A549 (cell line): ENCODE measurements at regions not wholly inside any gene's neighbourhood (a gene's known extent, or its start where the extent isn't known, plus 50 kb on each side); places are given as distances from the start of the nearest gene placed in this dataset.

Source experiments
- ATAC-seq, 2 experiments: fragments of 200-7000 bp in 1 of 2; fragments of >200 bp in 1 of 2; cut with Nextera tagmentation in 1 of 2; cut with Tn5 transposase in 1 of 2; 3 replicates each; pipeline versions ENCODE4 v1.8.0 to v1.9.1; 2018 to 2020; ENCODE audit warnings: mild to moderate bottlenecking in 1 of 2, moderate library complexity in 1 of 2
- CTCF ChIA-PET: fragments of 300-600 bp; sonication (Branson Sonifier 250); formaldehyde crosslinking; extraction: SDS; loops from one replicate; lab custom pipeline; 2021; ENCODE audit warnings: antibody characterized with exemption, inconsistent platforms; lab: Yijun Ruan, JAX
- POLR2A ChIA-PET: fragments of 350-600 bp; formaldehyde crosslinking; extraction: SDS; loops from one replicate; lab custom pipeline; 2021; ENCODE audit warnings: antibody characterized with exemption, inconsistent platforms; lab: Yijun Ruan, JAX
- DNase-seq, 2 experiments: peaks; one replicate each; pipeline versions ENCODE4 v3.0.0 to v3.0.0-alpha.2; 2011 to 2016; ENCODE audit warnings: low read depth in 1 of 2, low spot score in 1 of 2
- FAIRE-seq: peaks from 2 replicates; lab custom pipeline; 2011; peaks lifted over from hg19 to GRCh38; lab: Jason Lieb, UNC
- H3K27ac ChIP-seq, 2 experiments: fragments of >200 bp; sonication (Bioruptor Twin); formaldehyde crosslinking; 3 replicates each; pipeline ENCODE4 v1.5.1; 2016 to 2017
- H3K4me1 ChIP-seq: fragments of >200 bp; sonication (Bioruptor Twin); formaldehyde crosslinking; 3 replicates; pipeline ENCODE4 v1.6.1; 2016
- H3K4me2 ChIP-seq: fragments of >200 bp; sonication (Bioruptor Twin); formaldehyde crosslinking; 3 replicates; pipeline ENCODE4 v1.6.1; 2016
- H3K4me3 ChIP-seq: fragments of >200 bp; sonication (Bioruptor Twin); formaldehyde crosslinking; 3 replicates; pipeline ENCODE4 v1.5.1; 2016
- H3K9me3 ChIP-seq: fragments of >200 bp; sonication (Bioruptor Twin); formaldehyde crosslinking; 3 replicates; pipeline ENCODE4 v1.6.1; 2016
- BHLHE40 ChIP-seq: IDR thresholded peaks from 2 replicates; pipeline ENCODE4 v1.6.1; 2012; ENCODE audit warnings: low read depth, low read length, inconsistent platforms
- CHD2 ChIP-seq: fragments of 150-350 bp; IDR thresholded peaks from 2 replicates; pipeline ENCODE4 v1.6.1; 2014; ENCODE audit warnings: low read length; ENCODE audit not compliant: partially characterized antibody
- EHMT2 ChIP-seq: fragments of 200-600 bp; sonication (generic); IDR thresholded peaks from 2 replicates; pipeline ENCODE4 v1.6.1; 2016; ENCODE audit warnings: antibody characterized with exemption, low read depth, mild to moderate bottlenecking, moderate library complexity
- EP300 ChIP-seq, 2 experiments: fragments of >200 bp; sonication (Bioruptor Twin); formaldehyde crosslinking; IDR thresholded peaks; 2 replicates in 1 of 2; 3 replicates in 1 of 2; pipeline ENCODE4 v1.6.1; 2016 to 2017
- ESRRA ChIP-seq: fragments of 150-350 bp; IDR thresholded peaks from 2 replicates; pipeline ENCODE4 v1.6.1; 2014; ENCODE audit warnings: mild to moderate bottlenecking, low read length, borderline replicate concordance
- FOSB ChIP-seq: fragments of 250-450 bp; sonication (Bioruptor Pico); IDR thresholded peaks from 2 replicates; pipeline ENCODE4 v1.5.0; 2020; ENCODE audit warnings: mild to moderate bottlenecking, moderate library complexity
- GATA3 ChIP-seq: IDR thresholded peaks from 2 replicates; pipeline ENCODE4 v1.6.1; 2012; ENCODE audit warnings: borderline replicate concordance
- HDAC2 ChIP-seq: fragments of 200-600 bp; sonication (generic); IDR thresholded peaks from 2 replicates; pipeline ENCODE4 v1.6.1; 2016
- HEYL ChIP-seq: fragments of 250-450 bp; sonication (Bioruptor Pico); IDR thresholded peaks from 2 replicates; pipeline ENCODE4 v1.8.0; 2021; ENCODE audit warnings: mild to moderate bottlenecking, moderate library complexity
- HOXB13 ChIP-seq: fragments of 250-450 bp; sonication (Bioruptor Pico); IDR thresholded peaks from 2 replicates; pipeline ENCODE4 v1.5.0; 2020; ENCODE audit warnings: low read depth, mild to moderate bottlenecking, moderate library complexity
- JUNB ChIP-seq: fragments of >200 bp; sonication (Bioruptor Twin); formaldehyde crosslinking; IDR thresholded peaks from 2 replicates; pipeline ENCODE4 v1.6.1; 2016
- KDM1A ChIP-seq: fragments of 200-600 bp; sonication (generic); IDR thresholded peaks from 2 replicates; pipeline ENCODE4 v1.6.1; 2016; ENCODE audit warnings: low read depth, mild to moderate bottlenecking
- KDM5A ChIP-seq: fragments of 200-600 bp; sonication (generic); IDR thresholded peaks from 2 replicates; pipeline ENCODE4 v1.6.1; 2016; ENCODE audit warnings: antibody characterized with exemption, mild to moderate bottlenecking
- MAFK ChIP-seq: fragments of 450-650 bp; IDR thresholded peaks from 2 replicates; pipeline ENCODE4 v1.6.1; 2014; ENCODE audit not compliant: partially characterized antibody
- NPAS2 ChIP-seq: fragments of 250-450 bp; sonication (Bioruptor Pico); IDR thresholded peaks from 2 replicates; pipeline ENCODE4 v1.8.0; 2022; ENCODE audit warnings: mild to moderate bottlenecking, moderate library complexity, borderline replicate concordance
- RARB ChIP-seq: fragments of 250-450 bp; sonication (Bioruptor Pico); IDR thresholded peaks from 2 replicates; pipeline ENCODE4 v1.8.0; 2021; ENCODE audit warnings: mild to moderate bottlenecking, moderate library complexity
- TP53 ChIP-seq: fragments of 250-450 bp; sonication (Bioruptor Pico); IDR thresholded peaks from 2 replicates; pipeline ENCODE4 v1.5.0; 2021; ENCODE audit warnings: mild to moderate bottlenecking, moderate library complexity
- ZC3H11A ChIP-seq: fragments of 450-650 bp; IDR thresholded peaks from 2 replicates; pipeline ENCODE4 v1.6.1; 2014; ENCODE audit warnings: antibody characterized with exemption, mild to moderate bottlenecking
- ZNF302 ChIP-seq: fragments of 250-450 bp; sonication (Bioruptor Pico); IDR thresholded peaks from 2 replicates; pipeline ENCODE4 v1.9.0; 2021; ENCODE audit warnings: inconsistent platforms, mild to moderate bottlenecking, moderate library complexity
- WGBS: methylation state at CpG from one replicate; pipeline ENCODE4 v1.1.6; 2017; ENCODE audit errors: missing lambda C conversion rate; 5-methylcytosine and 5-hydroxymethylcytosine counted together
- TF ChIP-seq, protein P1 (sequence below): IDR thresholded peaks from 2 replicates; pipeline ENCODE4 v1.6.1; 2012
- TF ChIP-seq, protein P2 (sequence below): fragments of >200 bp; sonication (Bioruptor Twin); formaldehyde crosslinking; IDR thresholded peaks from 3 replicates; pipeline ENCODE4 v1.5.1; 2016
- TF ChIP-seq, protein P3 (sequence below): fragments of 450-650 bp; IDR thresholded peaks from 2 replicates; pipeline ENCODE4 v1.6.1; 2014; ENCODE audit warnings: antibody characterized with exemption
- TF ChIP-seq, protein P4 (sequence below): IDR thresholded peaks from 2 replicates; pipeline ENCODE4 v1.6.1; 2012; ENCODE audit warnings: low read depth, borderline replicate concordance
- TF ChIP-seq, protein P5 (sequence below): fragments of >200 bp; sonication (Bioruptor Twin); formaldehyde crosslinking; IDR thresholded peaks from 3 replicates; pipeline ENCODE4 v1.6.1; 2016

DNA sequence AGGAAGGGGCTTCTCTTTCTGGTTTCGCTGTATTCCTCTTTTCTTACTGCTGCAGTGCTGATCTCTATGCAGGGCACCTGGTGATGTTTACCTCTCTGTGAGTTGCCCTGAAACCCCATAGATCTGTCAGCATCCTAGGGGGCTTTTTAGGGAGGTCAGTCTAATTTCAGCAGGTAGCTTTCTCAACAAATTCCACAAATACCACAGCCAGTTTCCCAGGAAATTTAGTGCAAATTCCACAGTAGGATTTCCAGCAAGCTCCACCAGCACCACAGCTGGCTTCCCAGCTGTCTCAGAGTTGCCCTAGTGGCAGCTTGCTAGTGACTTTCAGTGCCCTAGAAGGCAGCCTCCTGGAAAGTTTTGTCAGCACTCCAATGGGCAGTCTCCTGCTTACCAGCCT is 379.1 kb upstream of the SMC2 start (continued):
- TF ChIP-seq, protein P1, sequence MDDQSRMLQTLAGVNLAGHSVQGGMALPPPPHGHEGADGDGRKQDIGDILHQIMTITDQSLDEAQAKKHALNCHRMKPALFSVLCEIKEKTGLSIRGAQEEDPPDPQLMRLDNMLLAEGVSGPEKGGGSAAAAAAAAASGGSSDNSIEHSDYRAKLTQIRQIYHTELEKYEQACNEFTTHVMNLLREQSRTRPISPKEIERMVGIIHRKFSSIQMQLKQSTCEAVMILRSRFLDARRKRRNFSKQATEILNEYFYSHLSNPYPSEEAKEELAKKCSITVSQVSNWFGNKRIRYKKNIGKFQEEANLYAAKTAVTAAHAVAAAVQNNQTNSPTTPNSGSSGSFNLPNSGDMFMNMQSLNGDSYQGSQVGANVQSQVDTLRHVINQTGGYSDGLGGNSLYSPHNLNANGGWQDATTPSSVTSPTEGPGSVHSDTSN: no peak
- TF ChIP-seq GATA3: no peak
- TF ChIP-seq, protein P2, sequence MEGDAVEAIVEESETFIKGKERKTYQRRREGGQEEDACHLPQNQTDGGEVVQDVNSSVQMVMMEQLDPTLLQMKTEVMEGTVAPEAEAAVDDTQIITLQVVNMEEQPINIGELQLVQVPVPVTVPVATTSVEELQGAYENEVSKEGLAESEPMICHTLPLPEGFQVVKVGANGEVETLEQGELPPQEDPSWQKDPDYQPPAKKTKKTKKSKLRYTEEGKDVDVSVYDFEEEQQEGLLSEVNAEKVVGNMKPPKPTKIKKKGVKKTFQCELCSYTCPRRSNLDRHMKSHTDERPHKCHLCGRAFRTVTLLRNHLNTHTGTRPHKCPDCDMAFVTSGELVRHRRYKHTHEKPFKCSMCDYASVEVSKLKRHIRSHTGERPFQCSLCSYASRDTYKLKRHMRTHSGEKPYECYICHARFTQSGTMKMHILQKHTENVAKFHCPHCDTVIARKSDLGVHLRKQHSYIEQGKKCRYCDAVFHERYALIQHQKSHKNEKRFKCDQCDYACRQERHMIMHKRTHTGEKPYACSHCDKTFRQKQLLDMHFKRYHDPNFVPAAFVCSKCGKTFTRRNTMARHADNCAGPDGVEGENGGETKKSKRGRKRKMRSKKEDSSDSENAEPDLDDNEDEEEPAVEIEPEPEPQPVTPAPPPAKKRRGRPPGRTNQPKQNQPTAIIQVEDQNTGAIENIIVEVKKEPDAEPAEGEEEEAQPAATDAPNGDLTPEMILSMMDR: no peak
- TF ChIP-seq, protein P3, sequence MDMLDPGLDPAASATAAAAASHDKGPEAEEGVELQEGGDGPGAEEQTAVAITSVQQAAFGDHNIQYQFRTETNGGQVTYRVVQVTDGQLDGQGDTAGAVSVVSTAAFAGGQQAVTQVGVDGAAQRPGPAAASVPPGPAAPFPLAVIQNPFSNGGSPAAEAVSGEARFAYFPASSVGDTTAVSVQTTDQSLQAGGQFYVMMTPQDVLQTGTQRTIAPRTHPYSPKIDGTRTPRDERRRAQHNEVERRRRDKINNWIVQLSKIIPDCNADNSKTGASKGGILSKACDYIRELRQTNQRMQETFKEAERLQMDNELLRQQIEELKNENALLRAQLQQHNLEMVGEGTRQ: no peak
- TF ChIP-seq CHD2: no peak
- TF ChIP-seq, all 56 proteins: peak for 0

DNA sequence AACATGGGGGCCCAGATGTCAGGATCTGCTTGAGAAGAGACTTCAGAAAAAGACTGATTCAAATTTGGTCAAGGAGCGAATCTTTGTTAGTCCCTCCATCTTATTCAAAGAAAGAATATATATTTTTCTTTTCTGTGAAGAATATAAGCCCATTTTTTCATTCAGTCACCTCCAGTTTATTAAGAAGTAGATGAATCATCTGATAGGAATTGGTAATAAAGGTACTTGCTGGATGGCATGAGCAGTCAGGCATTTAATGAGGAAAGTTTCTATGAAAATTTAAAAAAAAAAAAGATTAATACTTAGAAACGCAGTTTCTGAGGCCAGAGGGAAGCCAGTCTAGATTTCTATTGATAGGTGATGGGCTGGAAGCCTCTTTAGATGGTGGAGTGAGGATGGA is 373.1 kb upstream of the SMC2 start:
- Histone ChIP-seq H3K4me1 (no peaks in the 10 kb centered on the region), H3K9me3 (no peaks in the 10 kb centered on the region), H3K4me2 (no peak overlapping the region), H3K27ac (no peak overlapping the region), H3K4me3 (no peak overlapping the region)
- no peak for FAIRE-seq
- 26% methylated on average over 2 of the region's 2 CpGs for WGBS
- no peak for TF ChIP-seq HDAC2
- no peak for TF ChIP-seq ZNF302 (CRISPR knock-in tag)
- no peak for TF ChIP-seq MAFK
- TF ChIP-seq RARB (CRISPR knock-in tag): no peak
- no peak for TF ChIP-seq JUNB
- ATAC-seq: no peak
- ChIA-PET CTCF (no interaction called here), POLR2A (no interaction called here)
- DNase-seq: no peak

DNA sequence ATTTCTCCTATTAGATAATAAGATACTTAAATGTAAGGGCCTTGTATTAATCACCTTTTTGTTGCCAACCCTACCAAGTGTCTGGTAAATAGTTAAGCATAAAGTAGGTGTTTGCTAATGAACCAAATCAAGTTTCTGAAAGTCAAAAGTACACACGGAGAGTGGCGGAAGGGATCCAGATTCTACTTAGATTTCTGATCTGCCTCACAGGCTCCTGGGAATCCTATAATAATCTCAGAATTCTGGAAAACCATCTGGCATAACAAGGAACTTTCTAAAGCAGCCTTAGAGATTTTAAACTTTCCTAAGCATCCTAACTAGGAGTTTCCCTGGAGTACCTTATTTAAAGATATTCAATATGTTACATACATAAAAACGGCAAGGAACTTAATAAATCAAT is 363.2 kb upstream of the SMC2 start:
- POLR2A ChIA-PET: no interaction called here
- Histone ChIP-seq H3K4me1 (0 out of 3 replicates have a peak, but pooled peaks cover 6% of the 10 kb centered on the region), H3K27ac (no peak overlapping the region), H3K4me2 (peak overlapping the region; percentile 61), H3K4me3 (no peak overlapping the region), H3K9me3 (no peaks in the 10 kb centered on the region)
- CTCF ChIA-PET: no interaction called here
- DNase-seq: no peak
- no peak for FAIRE-seq
- 52% methylated on average over 3 of the region's 3 CpGs for WGBS
- ATAC-seq: no peak
- TF ChIP-seq ESRRA (no peak), BHLHE40 (no peak)

DNA sequence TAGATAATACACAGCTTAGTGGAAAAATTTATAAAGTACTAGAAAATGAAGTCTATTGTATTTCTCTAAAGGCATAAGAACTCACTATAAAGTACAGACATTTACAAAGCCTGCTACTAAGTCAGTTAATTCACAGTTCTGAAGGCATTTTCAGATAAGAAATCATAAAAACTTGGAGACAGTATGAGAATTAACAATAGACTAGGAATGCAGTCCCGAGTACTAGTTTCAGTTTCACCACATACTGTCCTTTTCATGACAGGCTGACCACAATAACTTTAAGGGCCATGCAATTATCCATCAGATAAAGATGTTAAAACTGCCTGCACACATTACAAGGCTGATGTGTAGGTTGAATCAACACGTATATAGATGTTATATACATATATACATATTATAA is 362.6 kb upstream of the SMC2 start:
- FAIRE-seq (no peak), ATAC-seq (no peak), DNase-seq (no peak)
- H3K4me2 ChIP-seq: peak overlapping the region; percentile 61
- 0 out of 3 replicates have a peak, but pooled peaks cover 6% of the 10 kb centered on the region for H3K4me1 ChIP-seq
- ChIA-PET POLR2A (no interaction called here), CTCF (no interaction called here)
- 4% methylated on average over 2 of the region's 2 CpGs for WGBS
- TF ChIP-seq, protein P4, sequence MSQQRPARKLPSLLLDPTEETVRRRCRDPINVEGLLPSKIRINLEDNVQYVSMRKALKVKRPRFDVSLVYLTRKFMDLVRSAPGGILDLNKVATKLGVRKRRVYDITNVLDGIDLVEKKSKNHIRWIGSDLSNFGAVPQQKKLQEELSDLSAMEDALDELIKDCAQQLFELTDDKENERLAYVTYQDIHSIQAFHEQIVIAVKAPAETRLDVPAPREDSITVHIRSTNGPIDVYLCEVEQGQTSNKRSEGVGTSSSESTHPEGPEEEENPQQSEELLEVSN: no peak
- TF ChIP-seq, protein P5, sequence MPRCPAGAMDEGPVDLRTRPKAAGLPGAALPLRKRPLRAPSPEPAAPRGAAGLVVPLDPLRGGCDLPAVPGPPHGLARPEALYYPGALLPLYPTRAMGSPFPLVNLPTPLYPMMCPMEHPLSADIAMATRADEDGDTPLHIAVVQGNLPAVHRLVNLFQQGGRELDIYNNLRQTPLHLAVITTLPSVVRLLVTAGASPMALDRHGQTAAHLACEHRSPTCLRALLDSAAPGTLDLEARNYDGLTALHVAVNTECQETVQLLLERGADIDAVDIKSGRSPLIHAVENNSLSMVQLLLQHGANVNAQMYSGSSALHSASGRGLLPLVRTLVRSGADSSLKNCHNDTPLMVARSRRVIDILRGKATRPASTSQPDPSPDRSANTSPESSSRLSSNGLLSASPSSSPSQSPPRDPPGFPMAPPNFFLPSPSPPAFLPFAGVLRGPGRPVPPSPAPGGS: no peak
- no peak for TF ChIP-seq KDM5A
- no peak for TF ChIP-seq HEYL (CRISPR knock-in tag)
- TF ChIP-seq EP300 (IDR thresholded peaks at IDR 0.05): no peak
- no peak for TF ChIP-seq RARB (CRISPR knock-in tag)
- no peak for TF ChIP-seq KDM1A
- TF ChIP-seq NPAS2 (CRISPR knock-in tag): no peak
- no peak for TF ChIP-seq TP53 (CRISPR knock-in tag)
- TF ChIP-seq ZC3H11A: no peak
- TF ChIP-seq ESRRA: no peak
- no peak for TF ChIP-seq FOSB (CRISPR knock-in tag)
- TF ChIP-seq HOXB13 (CRISPR knock-in tag): no peak
- no peak for TF ChIP-seq EHMT2
- no peak for TF ChIP-seq BHLHE40
- no peak overlapping the region for H3K4me3 ChIP-seq
- H3K27ac ChIP-seq: no peak overlapping the region
- no peaks in the 10 kb centered on the region for H3K9me3 ChIP-seq
